Dermis blood vessel endothelial cell (primary cell): ENCODE measurements at regions not wholly inside any gene's neighbourhood (a gene's known extent, or its start where the extent isn't known, plus 50 kb on each side); places are given as distances from the start of the nearest gene placed in this dataset.
"Not testable (repeated sequence)": the region's sequence is repeated elsewhere in the genome, so short reads cannot be mapped to it uniquely, and the experiment has no call there.

Source experiments
- DNase-seq: peaks from one replicate; pipeline ENCODE4 v3.0.0; 2010

GRCh38 chr16:58832386-58832895, 98.3 kb upstream of the GOT2 start:
- DNase-seq = no peak

GRCh38 chr16:58831386-58831785, 97.3 kb upstream of the GOT2 start:
- no peak for DNase-seq

- DNase-seq = no peak
Measured at GRCh38 chr16:58828901-58829545, 94.9 kb upstream of the GOT2 start.

GRCh38 chr16:58824201-58824600, 90.1 kb upstream of the GOT2 start:
- DNase-seq = no peak

- DNase-seq = no peak
Measured at GRCh38 chr16:58821886-58822285, 87.8 kb upstream of the GOT2 start.

DNA sequence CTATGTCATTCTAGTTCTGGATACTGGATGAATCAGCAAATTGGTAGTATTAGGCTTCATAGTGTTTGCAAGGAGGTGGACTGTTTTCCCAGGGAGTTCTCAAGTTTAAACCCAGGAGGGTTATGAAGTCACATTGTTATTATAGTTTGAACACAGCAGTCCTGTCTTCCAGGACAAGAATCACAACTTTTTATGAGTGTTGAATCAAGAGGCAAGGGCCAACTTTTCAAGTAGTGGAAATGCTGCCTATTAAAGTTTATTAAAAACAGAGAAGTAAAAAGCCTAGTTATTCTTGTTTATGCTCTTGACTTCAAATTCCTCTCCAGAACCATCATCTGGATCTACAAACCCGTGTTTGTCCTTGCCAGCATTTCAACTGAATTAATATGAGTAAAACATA, 86.3 kb upstream of the GOT2 start:
- DNase-seq = no peak

DNA sequence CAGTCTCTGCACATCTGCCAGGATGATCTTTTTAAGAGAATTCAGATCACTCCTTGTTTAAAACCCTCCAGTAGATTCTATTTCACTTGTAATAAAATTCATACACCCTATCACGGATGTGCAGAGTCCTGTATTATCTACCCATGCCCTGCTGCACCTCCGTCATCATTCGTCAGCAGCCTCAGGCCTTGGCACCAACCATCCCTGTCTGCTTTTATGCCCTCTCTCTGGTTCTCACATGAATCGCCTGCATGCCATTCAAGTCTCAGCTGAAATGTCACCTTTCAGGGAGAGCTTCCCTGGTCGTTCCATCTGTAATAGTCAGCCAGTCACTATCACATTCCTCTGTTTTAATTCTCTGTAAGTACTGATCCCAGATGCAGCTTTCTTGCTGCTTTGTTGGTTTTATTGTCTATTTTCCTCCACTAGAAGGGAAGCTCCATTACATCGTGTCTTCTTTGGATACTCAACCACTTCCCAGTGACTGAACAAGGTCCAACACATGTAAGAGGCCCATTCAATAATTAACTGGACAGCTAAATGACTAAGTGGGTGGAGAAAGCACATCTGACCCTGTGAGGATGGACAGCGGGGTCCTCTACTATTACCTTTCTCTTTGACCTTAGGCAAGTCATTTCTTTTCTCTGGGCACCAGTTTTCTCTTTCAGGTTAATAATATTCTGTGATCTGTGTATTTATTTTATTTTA, 81.2 kb upstream of the GOT2 start:
- no peak for DNase-seq

GRCh38 chr16:58814348-58814801, 80.3 kb upstream of the GOT2 start:
- peak; percentile 63 for DNase-seq

DNA sequence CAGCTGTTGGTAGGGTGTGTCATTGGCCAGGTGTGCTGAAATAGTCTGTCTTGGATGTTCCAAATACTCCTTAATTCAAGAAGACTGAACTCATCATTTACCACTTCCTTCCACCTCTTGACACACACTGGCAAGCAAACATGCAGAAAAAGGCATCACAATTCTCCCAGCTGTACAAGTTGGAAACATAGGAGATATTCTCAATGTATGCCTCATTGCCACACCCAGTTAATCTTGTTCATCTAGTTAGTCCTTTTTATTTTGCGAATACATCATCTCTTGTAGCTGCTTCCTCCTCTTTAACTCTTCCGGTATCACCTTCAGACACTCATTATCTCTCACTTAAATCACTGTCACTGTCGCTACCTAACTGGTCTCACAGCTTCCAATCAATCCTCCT, 75.1 kb upstream of the GOT2 start:
- no peak for DNase-seq

- DNase-seq = no peak
Measured at GRCh38 chr16:58807276-58807675, 73.2 kb upstream of the GOT2 start.

- DNase-seq = no peak
Measured at GRCh38 chr16:58801838-58802237, 67.7 kb upstream of the GOT2 start.

- no peak for DNase-seq
Measured at GRCh38 chr16:58797137-58797801, 63.2 kb upstream of the GOT2 start.

DNA sequence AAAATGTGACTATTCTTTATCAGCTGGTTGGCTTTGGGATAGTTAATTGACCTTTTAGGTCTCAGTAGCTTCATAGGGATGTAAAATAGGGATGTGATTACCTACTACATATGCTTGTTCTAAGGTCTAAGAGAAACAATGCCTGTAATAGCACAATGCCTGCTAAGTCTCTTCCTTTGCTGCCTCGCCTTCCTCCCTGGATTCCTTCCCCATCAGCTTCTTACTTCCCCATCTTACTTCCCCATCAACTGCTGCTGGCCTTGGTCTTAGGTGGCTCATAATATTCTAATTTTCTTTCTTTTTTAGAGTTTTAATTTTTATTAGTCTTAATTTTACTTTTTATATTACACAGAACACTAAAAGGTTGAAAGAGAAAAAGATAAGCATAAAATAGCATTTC, 59.2 kb upstream of the GOT2 start:
- no peak for DNase-seq

- no peak for DNase-seq
Measured at GRCh38 chr16:58792188-58792587, 58.1 kb upstream of the GOT2 start.

- not testable (repeated sequence) for DNase-seq
Measured at GRCh38 chr16:58790816-58791557, 56.9 kb upstream of the GOT2 start.

DNA sequence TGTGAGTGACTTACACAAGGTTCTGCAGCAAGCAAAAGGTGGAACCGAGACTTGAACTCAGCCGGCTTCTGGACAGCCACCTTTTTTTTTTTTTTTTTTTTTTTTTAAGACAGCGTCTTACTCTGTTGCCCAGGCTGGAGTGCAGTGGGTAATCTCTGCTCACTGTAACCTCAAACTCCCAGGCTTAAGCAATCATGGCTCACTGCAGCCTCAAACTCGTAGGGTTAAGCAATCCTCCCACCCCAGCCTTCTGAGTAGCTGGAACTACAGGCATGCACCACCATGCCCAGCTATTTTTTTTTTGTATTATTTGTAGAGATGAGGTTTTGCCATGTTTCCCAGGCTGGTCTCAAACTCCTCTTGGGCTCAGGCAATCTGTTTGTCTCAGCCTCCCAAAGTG, 55.2 kb upstream of the GOT2 start:
- no peak for DNase-seq
